CD4-positive, alpha-beta T cell treated with Interferon alpha-2 for 1 hour (primary cell): ENCODE measurements at regions not wholly inside any gene's neighbourhood (a gene's known extent, or its start where the extent isn't known, plus 50 kb on each side); places are given as distances from the start of the nearest gene placed in this dataset.
"Not testable (repeated sequence)": the region's sequence is repeated elsewhere in the genome, so short reads cannot be mapped to it uniquely, and the experiment has no call there.

Experiments used
- DNase-seq, 2 donors: peaks; one replicate each; pipeline ENCODE4 v3.0.0-alpha.2; 2020 to 2022

DNA sequence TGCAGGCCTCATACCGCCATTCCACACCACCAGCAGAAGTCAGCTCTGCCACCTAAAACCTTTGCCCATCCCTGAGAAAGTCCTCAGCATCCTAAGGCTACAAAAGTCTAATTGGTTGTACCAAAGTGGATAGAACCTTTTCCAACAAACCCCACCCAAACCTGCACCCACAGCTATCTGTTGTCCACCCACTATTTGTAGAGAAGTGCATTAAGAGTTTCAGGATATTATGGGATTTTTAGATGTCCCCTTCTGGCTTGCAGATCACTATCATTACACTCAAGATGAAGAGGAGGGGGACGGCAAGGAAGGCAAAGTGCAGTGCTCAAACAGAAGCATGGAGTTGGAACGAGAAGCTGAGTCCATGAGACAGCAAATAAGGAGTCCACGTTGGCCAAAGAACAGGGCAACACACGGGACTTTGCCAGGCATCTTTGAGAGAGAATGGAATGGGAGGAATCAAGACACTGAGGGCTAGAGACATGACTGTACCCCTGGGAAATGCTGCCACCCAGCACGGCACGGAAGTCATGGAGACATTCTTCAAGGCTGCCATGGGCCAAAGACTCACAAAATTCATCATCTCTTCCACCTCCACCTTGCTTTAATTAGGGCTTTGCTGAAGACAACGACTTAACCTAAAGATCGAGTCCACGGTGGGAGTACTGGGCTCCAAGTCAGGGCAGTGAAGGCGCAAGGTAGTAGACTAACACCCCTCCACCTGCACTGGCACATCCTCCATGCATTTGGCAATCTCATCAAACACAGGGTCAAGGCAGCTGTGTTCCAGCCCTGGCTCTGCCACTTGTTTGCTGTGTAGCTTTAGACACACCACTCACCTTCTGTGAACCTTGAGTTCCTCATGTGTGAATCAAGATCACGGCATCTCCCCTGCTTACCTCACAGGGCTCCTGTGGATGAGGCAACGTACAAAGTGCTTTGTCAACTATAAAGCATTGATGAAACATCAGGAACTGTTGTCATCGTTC, 112.9 kb upstream of the TMEM45B start:
- DNase-seq: no peak

DNA sequence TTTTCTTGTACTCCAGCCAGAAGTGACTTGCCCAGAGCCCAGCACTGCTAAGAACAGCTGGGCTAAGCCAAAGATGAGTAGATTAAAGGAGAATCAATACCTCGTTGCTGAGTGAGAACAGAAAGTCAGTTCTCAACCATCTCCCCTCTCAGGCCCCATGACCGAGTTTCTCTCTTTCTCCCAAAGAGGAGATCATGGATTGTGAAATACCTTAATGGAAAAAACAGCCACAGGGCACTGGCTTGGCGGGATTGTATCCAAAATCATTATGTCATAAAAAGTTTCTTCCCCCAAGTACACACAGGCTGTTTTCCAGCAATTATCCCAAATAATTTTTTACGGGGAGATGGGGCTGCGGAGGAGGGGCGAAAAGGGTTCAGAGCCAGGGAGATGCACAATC, 111.8 kb upstream of the TMEM45B start:
- DNase-seq: no peak

DNA sequence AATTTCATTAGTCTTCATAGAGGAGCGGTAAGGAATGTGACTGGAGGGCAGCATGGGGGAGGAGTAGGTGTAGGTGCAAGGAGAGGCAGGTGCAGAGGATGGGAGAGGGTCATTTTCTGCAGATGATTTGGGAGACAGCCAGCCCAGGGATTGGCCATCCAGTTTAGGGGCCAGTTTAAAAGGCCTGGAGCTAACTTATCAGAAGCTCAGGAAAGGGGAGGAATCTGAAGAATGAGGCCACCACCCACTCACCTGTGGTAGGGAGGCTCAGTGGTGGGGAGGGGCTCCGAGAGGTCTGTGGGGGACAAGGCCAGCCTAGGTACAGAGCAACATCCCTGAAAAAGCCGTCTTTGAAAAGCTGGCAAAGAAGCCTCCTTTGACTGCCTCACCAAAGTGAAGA, 110.8 kb upstream of the TMEM45B start:
- no peak for DNase-seq

- no peak for DNase-seq
These were observed 110.3 kb upstream of the TMEM45B start for GRCh38 chr11:129705341-129705740.

DNA sequence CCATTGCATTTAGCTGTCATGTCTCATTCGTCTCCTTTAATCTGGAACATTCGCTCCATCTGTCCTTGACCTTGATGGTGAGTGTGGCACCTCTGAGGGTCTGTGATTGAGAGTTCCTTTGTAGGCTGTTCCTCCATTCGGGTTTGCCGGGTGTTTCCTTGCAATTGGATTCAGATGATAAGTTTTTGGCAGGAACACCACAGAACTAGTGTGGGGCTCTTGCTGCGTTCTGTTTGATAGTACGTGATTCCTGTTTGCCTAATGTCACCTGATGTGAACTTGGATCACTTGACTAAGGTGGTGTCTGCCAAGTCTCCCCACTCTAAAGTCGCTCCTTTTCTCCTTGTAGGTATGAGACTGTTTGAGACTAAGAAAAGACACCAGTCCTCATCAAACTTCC, 109.7 kb upstream of the TMEM45B start:
- DNase-seq: no peak

GRCh38 chr11:129709801-129710398, 105.7 kb upstream of the TMEM45B start:
- no peak for DNase-seq

- DNase-seq: no peak
These were observed 105.2 kb upstream of the TMEM45B start for GRCh38 chr11:129710423-129710822.

DNA sequence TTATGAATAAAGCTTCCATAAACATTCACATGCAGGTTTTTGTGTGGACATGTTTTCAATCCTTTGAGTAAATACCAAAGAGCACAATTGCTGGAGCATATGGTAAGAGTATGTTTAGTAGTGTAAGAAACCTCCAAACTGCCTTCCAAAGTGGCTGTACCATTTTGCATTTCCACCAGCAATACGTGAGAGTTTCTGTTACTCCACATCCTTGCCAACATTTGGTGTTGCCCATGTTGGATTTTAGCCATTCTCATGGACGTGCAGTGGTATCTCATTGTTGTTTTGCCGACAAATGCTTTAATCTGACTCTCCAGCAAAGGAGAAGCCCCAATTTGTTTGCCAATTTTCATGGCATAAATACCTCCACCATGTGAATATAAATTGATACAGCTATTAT, 103.9 kb upstream of the TMEM45B start:
- no peak for DNase-seq

DNA sequence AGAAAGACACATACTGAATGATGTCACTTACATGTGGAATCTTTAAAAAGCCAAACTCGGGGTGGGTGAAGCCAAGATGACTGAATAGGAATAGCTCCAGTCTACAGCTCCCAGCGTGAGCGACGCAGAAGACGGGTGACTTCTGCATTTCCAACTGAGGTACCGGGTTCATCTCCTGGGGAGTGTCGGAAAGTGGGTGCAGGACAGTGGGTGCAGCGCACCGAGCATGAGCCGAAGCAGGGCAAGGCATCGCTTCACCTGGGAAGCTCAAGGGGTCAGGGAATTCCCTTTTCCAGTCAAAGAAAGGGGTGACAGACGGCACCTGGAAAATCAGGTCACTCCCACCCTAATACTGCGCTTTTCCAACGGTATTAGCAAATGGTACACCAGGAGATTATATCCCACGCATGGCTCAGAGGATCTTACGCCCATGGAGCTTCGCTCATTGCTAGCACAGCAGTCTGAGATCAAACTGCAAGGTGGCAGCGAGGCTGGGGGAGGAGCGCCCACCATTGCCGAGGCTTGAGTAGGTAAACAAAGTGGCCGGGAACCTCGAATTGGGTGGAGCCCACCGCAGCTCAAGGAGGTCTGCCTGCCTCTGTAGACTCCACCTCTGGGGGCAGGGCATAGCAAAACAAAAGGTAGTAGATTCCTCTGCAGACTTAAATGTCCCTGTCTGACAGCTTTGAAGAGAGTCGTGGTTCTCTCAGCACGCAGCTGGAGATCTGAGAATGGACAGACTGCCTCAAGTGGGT, 103.0 kb upstream of the TMEM45B start:
- not testable (repeated sequence) for DNase-seq

- DNase-seq: no peak
These were observed 96.6 kb upstream of the TMEM45B start for GRCh38 chr11:129719037-129719436.

GRCh38 chr11:129720156-129720555, 95.5 kb upstream of the TMEM45B start:
- no peak for DNase-seq

GRCh38 chr11:129720994-129721393, 94.7 kb upstream of the TMEM45B start:
- DNase-seq: no peak

GRCh38 chr11:129721685-129722084, 94.0 kb upstream of the TMEM45B start:
- DNase-seq: no peak

GRCh38 chr11:129722529-129722928, 93.1 kb upstream of the TMEM45B start:
- DNase-seq: no peak

DNA sequence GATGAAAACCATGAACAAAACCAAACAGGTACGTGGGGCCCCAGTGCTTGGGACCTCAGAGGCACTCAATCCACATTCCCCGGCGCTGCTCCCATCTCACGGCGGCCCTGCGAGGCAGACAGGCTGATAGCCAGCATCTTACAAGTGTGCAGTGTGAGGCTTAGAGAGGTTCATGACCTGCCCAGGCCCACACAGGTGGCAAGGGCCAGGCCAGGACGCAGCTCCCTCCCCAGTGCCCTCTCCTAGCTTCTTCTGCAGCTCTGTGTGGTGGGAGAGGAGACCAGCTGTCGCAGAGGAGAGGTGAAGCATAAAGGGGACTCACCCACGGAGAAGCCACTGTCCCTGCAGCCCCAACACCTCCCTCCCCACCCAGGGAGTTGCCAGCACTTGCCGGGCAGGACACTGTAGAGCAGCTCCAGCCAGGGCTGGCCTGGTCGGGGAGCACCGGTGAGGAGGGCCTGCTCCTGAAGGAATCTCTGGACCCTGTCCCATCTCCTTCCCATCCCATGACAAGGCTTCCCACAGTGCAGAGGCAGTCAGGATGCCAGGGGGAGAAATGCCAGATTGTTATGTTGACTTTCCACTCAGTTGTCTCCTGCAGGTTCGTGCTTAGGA, 92.4 kb upstream of the TMEM45B start:
- DNase-seq: no peak

- DNase-seq: no peak
These were observed 91.9 kb upstream of the TMEM45B start for GRCh38 chr11:129723761-129724162.

DNA sequence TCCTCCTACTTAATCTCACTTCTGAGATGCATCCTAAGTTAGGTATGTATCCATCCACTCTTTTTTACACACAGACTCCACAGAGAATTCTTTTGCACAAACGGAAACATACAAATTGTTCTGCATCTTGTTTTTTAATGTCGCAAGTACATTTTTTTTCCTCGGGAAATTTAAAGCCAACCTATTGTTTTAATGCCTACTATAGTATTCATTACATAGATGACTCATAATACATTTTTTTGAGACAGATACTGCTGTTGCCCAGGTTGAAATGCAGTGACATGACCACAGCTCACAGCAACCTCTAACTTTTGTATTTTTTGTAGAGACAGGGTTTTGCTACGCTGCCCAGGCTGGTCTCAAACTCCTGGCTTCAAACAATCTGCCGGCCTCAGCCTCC, 90.8 kb upstream of the TMEM45B start:
- no peak for DNase-seq

GRCh38 chr11:129726179-129726578, 89.5 kb upstream of the TMEM45B start:
- DNase-seq: no peak

- DNase-seq: no peak
These were observed 87.1 kb upstream of the TMEM45B start for GRCh38 chr11:129728581-129728980.

DNA sequence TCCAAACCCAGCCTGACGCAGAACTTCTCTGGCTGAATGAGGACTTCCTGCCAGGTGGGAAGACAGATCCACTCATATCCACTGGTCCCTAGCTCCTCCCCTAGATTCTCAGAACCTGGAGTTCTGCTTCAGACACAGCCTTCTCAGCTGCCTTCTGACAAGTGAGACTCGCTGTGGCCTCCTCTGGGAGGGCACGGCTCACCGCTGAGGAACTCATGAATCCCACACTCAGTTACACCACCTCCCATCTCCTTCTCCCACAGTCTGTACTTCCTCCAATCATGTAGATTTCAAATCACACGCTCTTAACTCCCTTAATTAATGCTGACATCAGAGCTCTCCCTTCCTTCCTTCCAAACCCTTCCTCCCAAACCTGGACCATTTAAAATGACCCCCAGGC, 86.4 kb upstream of the TMEM45B start:
- no peak for DNase-seq

GRCh38 chr11:129729823-129730222, 85.8 kb upstream of the TMEM45B start:
- no peak for DNase-seq

- no peak for DNase-seq
These were observed 84.3 kb upstream of the TMEM45B start for GRCh38 chr11:129731316-129731715.

DNA sequence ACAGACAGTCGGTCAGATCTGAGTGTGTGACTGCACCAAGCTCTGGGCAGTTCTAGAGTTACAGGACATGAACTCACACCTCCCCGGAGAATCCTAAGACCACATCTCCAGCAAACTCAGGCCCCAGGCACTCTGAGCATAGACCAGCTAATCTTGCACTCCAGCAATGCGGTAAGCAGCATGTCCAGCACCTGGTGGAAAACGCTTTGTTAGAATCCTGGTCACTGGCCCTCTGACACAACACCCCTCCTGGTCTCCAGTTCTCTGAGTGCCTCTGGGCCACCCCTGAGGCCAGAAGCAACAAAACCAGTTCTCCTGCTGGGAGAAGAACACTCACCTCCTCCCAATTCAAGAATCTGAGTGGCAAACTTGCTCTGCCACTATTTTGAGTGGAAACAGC, 82.7 kb upstream of the TMEM45B start:
- DNase-seq: no peak
